GM21390 (cell line): ENCODE measurements at regions not wholly inside any gene's neighbourhood (a gene's known extent, or its start where the extent isn't known, plus 50 kb on each side); places are given as distances from the start of the nearest gene placed in this dataset.
"Not testable (repeated sequence)": the region's sequence is repeated elsewhere in the genome, so short reads cannot be mapped to it uniquely, and the experiment has no call there.

Experiments
- ATAC-seq: cut with Tn5 transposase; IDR thresholded peaks from one replicate; pipeline ENCODE4 v1.9.1; 2021; ENCODE audit not compliant: unreplicated experiment

DNA sequence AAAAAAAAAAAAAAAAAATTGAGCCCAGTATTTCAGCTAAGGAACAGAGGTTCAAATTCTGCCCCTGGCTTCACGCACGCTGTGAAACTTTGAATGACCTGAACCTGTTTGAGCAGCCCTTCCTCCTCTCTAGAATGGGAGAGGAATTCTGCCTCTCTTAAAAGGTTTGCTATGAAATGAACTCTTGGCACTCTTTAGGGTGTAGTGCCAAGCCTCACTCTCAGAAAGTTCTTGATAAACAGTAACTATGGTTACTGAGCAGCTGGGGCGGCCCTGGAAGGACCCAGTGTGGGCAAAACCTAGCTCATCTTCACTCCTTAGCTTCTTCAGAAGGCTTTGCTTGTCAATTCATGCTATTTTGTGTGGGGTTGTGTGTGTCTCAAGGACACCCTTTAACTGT, 73.7 kb downstream of the GEMIN8 start:
- no peak for ATAC-seq

DNA sequence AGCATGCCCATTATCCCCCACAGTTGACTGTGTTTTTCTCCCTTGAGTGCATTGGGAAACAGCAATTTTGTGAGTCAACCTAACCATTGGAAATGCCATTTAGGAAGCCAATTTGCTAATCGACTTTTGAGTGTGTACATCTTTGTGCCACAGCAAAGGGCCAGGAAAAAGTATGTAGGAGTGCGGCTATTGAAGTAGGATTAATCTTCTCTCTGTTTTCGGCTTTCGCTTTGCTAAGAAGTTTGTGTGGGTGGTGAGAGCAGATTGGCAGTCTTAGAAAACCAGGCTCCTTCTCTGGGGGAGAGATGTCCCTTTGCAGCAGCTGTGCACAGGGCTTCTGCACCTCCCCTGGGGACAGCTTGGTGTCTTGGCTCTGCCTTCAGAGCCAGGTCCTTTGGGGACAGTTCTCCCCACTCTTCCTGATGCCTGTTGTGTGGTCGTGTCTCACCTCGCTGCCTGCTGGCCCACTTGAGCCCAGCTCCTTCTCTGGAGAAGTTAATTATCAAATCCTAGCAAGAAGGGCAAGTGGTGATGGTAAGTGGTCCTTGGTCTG, 74.5 kb downstream of the GEMIN8 start:
- ATAC-seq: no peak

DNA sequence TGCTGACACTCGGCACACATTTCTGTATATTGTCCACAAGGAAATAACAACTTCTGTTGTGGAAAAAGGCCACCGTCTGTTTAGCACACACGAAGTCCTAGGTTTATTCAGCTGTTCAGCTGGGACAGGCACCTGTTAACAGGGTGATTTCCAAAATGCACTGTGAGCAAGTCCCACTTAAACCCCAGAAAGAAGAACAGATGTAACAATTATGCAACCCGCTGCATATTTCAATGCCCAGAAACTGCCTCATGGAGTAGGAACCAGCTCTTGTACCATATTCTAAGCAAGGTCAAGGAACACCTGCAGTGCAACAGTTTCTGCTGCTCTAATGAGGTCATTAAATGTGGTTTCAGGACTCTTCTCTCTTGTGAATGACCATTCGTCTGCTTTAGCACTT, 77.1 kb downstream of the GEMIN8 start:
- ATAC-seq: no peak

DNA sequence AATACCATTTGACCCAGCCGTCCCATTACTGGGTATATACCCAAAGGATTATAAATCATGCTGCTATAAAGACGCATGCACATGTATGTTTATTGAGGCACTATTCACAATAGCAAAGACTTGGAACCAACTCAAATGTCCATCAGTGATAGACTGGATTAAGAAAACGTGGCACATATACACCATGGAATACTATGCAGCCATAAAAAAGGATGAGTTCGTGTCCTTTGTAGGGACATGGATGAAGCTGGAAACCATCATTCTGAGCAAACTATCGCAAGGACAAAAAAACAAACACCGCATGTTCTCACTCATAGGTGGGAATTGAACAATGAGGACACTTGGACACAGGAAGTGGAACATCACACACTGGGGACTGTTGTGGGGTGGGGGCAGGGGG, 83.5 kb downstream of the GEMIN8 start:
- ATAC-seq: not testable (repeated sequence)

DNA sequence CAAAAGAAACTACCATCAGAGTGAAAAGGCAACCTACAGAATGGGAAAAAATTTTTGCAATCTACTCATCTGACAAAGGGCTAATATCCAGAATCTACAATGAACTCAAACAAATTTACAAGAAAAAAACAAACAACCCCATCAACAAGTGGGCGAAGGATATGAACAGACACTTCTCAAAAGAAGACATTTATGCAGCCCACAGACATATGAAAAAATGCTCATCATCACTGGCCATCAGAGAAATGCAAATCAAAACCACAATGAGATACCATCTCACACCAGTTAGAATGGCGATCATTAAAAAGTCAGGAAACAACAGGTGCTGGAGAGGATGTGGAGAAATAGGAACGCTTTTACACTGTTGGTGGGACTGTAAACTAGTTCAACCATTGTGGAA, 83.9 kb downstream of the GEMIN8 start:
- not testable (repeated sequence) for ATAC-seq

DNA sequence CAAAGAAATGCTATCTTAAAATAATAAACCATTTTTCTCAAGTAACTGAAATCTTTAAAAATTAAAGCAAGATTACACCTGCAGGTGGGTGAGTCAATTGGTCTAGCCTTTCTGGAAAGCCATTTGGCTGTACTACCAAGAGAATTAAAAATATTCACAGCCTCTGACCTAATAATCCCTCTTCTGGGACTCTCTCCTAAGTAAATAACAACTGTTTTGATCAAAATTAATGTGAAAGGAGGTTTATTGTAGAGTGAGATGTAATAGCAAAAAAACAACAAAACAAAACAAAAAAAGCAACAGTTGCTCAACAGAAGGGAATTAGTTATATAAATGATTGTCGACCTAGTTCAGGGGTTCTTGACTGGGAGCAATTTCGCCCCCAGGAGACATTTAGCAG, 89.0 kb downstream of the GEMIN8 start:
- ATAC-seq: no peak

DNA sequence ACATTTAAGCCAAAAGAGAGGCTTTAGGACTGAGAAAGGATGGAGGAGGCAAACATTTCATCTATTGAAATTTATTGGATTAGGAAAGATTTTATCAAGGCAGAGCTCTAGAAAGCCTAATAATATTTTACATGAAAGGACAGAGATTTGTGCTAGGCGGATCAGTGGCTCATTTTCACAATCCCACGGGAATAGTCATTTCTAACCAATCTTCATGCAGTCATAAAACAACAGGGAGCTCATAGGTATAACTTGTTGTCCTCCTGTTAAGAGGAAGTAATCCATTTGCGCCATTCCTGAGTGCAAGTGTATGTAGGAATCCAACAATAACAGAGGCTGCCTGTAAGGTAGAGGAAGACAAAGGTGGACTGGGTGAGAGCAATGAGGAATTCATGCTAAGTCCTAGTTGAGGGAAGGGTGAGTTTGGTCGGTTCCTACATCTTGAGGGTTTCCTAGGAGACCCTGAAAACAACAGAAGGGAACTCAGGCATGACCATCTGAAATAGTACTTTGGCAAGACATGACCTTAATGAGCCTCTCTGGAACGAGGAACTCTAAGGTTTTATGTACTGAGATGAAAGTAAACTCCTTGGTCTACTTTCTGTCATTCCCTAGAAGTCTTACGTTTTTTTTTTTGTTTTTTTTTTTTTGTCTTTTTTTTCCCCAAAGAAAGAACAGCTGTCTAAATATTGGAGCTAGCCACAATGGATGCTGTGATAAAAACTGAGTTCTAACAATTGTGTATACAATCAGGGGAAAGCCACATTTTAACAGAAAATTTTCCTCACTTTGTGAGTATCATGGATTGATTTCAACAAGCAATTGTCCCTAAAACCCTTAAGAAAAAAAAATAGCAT, 89.7 kb downstream of the GEMIN8 start:
- no peak for ATAC-seq

DNA sequence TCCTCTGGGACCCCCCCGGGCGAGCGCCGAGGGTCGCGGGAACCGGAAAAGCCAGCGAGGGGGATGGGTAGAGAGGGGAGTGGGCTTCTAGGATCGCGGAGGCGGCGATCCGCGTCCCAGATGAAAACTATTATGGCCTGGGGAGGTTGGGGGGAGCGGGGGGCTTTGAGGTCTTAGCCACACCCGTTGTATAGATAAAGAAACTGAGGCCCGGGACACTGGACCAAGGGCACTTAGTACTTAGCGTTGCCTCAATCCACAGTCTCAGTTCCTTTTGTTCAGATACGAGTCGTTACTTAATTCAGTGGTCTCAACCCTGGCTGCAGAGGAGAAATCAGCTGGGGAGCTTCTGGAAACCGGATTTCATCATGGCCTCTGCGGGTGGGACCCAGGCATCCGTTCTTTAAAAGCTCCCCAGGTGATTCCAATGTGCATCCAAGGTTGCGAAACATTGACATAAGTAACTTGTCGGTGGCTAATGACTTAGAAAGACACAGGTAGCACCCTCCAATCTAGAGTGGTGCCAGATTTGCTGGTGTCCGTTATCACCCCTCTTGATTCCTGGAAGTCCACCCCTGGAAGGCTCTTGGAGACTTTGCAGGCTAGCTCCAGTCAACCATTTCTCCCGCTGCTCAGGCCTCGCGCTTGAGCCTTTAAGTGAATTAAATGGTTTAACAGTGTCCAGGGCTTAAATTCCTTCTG, 90.7 kb downstream of the GEMIN8 start:
- ATAC-seq: no peak

DNA sequence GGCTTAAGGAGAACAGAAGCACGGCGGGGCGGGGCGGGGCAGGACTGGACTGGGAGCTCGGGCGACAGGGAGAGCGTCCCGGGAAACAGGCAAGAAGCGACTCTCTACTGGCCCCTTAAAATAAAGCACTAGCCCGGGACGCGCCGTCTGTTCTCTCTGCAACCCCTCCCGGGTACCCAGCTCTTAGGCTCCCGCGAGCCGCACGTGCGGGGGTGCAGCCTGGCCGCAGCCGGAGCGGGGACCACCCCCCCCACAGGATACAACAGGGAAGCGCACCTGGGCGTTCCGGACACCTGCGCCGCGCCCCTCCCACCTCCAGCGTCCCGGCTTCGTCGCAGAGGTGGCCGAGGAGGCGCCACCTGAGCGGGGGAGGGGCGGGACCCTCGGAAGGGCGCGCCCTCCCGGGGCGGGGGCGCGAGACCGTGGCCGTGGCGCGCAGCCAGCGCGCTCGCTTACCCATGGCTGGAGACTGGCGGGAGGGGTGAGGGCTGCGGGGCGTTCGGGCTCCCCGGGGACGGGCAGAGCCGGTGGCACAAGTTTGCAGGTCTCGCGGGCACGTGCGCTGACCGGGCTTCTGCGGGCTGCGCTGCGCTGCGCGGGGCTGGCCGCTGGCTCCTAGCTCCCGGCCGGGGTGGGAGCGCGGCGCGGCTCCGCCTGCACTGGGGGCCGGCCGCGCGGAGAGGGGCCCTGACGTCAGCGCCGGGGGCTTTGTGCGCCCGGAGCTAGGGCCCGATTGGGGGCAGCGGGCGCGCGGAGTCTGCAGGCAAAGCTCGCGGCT, 91.5 kb downstream of the GEMIN8 start:
- no peak for ATAC-seq

DNA sequence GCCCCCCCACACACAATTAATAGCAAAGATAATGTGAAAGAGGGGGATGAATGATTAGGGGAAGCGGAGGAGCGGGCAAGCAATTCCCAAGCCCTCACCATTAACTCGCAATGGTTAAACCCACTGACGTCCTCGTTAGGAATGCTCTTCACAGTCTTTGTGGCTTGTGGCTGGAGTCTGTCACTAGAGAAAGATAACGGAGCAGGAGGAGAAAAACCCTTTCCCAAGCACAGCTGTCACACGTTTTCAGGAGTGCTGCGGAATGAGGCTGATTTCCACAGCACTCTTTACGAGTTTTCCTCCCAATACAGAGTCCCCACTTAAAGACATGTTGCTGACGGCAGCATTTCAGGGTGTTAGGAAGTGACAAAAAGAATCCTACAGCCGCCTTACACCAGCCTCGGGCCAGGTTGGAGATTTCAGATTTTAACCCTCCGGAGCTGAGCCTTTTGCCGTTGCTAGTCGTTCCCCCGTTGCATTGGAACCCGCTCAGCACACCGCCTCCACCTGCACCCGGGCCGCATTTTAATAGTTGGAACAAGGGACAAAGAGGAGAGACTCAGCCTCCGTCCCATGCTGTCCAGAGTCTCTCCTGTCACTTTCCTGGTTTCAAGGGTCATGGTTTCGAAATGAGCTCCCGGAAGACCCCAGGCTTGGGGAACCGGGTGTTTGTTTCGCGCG, 92.2 kb downstream of the GEMIN8 start:
- no peak for ATAC-seq

DNA sequence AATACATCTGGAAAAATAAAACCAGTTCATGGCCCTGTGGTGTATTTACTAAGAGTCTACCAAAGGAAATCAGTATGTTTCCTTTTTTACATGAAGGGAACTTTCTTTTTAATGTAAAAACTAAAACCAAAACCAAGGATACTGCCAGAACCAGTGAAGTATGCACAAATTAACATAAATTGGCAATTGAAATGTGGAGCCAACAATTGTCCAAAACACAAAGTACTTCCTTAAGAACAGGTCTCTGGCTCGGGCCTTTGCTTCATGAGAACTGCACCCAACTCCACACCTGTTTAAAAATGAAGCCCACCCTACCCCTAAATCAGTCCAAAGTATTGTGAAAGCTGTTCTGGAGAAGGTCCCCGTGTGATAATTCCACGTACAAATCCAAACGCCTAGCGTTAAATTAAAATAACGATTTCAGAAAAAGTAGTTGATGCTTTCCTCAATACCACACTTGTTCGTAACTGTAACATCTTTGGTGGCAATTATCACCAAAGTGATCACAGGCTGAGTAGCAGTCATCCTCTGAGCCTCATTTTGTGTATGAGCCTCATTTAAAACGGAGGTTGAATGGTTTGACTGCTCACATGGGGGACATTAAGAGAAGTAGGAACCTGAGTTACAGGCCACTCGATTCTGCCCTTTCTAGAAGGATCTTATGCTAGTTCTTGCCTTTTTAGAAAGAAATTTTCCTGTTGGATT, 93.0 kb downstream of the GEMIN8 start:
- no peak for ATAC-seq

DNA sequence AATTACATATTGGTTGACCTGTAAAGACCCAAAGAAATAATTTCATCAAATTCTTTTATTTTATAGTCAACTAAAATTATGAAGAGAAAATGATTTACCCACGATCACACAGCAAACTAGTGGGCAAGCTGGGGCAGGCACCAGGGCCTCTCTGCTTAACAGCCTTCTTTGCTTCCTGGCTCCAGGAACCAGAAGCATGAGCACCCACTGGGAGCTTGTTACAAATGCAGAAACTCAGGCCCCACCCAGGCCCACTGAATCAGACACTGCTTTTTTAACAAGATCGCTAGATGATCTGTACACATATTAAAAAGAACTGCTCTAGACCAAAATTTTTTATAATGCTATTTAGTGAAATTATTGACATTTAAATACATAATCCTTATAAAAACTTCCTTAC, 95.0 kb downstream of the GEMIN8 start:
- ATAC-seq: no peak

DNA sequence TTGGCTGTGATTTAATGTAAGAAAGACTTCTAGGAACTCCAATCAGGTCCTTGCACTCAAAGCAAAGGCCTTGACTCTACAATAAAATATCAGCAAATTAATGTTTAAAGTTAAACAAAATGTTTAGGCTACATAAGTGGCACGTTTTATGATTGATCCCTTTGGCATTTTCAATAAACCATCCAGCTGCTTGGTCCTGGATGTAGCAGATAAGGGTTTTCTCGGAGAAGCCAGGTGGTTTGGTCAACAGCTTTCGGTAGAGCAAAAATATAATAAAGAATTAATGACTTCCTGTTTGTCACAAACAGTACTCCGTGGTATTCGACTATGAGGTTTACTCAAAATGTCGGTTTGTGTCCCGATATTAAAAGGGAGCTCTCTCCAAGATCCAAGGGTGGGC, 95.8 kb downstream of the GEMIN8 start:
- ATAC-seq: no peak

DNA sequence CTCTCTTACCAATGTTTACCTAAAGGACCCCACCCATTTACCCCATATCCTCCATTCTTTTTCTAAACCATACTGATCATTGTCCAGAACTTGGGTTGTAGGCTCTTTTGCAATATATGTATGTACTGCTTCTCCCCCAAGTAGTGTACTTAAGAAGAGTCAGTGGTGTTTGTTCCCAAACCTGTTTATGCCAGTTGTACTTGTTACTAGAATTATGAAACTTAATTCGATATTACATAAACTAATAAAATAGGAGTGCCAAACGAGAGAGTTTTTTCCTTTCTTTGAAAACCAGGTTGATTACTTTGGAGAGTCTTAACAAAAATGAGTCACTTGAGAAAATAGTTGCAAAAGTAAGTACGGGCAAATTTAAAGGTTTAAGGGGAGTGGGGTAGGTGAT, 96.3 kb downstream of the GEMIN8 start:
- no peak for ATAC-seq

DNA sequence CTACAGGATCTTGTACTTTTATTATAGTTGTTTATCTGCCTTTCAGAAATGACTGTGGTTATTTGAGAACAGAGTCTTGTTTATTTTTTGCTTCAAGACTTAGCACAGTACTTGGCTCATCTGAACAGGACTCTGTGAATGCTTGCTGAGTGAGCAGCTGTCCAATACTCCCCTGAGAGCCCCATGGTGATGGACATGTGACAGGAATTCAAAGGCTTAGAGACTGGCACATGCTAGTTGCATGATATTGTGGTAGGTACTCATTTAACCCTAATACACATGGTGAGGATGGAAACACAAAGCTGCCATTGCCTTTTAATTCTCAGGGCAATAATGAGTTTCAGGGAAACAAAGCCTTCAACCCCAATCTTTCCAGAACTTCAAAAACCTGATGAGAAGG, 97.3 kb downstream of the GEMIN8 start:
- no peak for ATAC-seq

DNA sequence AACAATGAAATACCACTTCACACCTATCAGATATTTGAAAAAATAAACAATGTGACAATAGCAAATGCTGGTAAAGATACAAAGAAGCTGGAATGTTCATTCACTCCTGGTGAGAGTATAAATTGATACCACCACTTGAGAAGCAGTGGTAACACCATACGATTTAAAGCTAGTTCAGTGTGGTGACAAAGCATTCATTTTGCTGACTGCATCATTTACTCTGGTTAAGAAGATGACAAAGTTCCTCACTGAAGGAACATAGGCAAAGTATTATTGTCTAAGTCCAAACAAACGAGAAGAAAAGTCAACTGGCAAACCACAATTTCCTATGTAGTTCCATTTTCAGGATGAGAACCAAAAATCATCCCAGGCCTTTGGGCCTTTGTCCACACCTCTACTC, 102.5 kb downstream of the GEMIN8 start:
- no peak for ATAC-seq

DNA sequence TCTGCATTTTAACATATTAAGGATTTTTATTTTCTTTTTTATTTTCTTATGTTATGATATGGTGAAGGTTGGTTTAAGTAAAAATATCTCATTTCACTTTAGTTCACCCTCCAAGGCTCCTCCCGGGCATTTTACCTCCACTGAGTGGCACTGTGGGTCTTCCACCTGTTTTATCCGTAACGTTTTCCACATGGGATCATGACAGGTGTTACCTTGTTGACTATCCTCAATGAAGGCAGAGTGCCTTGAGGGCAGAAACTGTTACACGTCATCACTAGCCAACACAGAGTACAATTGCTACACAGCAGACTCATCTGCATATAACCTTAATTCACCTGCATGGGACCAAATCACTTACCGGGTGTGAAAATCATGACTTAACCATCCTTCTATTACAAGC, 105.8 kb downstream of the GEMIN8 start:
- no peak for ATAC-seq

DNA sequence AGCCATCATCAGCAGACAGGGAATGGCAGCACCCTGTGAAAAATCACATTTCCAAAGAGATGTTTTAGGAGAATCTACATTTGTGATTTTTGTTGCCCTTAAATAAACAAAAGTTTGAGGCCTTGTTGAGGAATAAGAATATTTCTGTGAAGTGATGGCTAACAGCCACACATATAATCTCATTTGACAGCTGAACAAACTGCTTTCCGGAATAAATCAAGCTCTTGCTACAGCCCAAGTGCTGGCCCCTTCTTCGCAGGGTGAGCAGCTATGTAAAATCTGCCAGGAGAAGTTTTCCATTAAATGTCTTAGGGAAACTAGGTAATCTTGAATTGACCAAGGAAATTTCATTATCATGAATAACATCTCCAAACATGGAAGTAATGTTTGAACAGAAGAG, 106.4 kb upstream of the GPM6B start:
- ATAC-seq: no peak

DNA sequence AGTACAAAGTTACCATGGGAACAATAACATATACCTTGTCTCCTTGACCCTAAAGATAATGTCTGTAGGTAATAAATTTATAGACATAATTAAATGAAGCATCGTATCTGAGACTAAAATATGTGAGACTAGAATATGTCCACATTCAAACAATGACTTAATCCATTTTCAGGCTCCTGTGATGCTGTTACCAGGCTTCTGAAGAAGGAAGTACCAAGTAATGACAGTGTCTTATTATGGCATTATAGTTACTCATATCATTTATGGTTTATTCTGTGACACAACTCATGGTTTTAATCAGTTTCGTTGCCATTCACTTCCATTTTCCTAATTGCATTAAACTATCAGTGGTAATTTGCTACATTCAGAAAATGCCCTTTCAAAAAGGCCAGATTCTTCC, 100.6 kb upstream of the GPM6B start:
- ATAC-seq: no peak

DNA sequence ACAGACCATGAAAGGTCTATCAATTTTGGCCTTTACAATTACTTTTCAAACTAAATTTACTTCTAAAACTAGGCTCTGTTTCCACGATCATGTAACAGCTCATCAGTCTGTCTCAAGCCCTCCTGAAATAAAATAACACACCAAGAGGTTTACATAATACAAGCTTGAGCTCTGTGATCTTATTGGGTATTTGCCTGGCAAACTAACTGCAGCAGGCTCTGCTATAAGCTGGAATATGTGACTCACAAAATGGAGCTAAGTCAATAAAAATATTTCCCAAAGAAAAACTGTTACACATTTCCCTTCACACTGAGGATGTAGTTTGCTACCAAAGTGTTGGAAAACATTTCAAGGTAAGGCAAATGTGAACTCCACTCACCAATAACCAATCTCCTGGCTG, 94.7 kb upstream of the GPM6B start:
- no peak for ATAC-seq
